Right ventricle myocardium inferior (tissue), 1 donor: ENCODE measurements at regions not wholly inside any gene's neighbourhood (a gene's known extent, or its start where the extent isn't known, plus 50 kb on each side); places are given as distances from the start of the nearest gene placed in this dataset.

Source experiments
- ATAC-seq: fragments of 200-7000 bp; cut with Tn5 transposase; one replicate; pipeline ENCODE4 v1.9.1; 2020; ENCODE audit warnings: mild to moderate bottlenecking, moderate library complexity
- DNase-seq: peaks from one replicate; pipeline ENCODE4 v3.0.0; 2021; ENCODE audit errors: missing footprints
- intact Hi-C: fragments of 100-400 bp; cut with DNase I; formaldehyde crosslinking; loops from one replicate; pipeline ENCODE4 v1.11.0; 2022
- donor health status: DM: no; HTN: yes; CAD: no; lungs with severe emphysema.

- ATAC-seq, result no peak
- intact Hi-C loops, result no loop called here
- no peak for DNase-seq
These were observed 292.8 kb upstream of the ARSJ start for GRCh38 chr4:114272226-114272625.

- DNase-seq (no peak), ATAC-seq (no peak)
- intact Hi-C loops, result no loop called here
These were observed 293.8 kb upstream of the ARSJ start for GRCh38 chr4:114273238-114273637.

DNA sequence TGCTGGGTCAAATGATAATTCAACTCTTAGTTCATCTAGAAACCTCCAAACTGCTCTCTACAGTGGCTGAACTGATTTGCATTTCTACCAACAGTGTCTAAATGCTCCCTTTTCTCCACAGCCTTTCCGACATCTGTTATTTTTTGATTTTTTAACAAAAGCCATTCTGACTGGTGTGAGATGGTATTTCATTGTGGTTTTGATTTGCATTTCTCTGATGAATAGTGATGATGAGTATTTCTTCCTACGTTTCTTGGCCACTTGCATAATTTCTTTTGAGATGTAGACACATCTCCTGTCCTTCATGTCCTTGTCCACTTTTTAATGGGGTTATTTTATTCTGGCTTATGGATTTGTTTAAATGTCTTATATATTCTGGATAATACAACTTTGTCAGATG lies 298.2 kb upstream of the ARSJ start:
- DNase-seq, result no peak
- intact Hi-C loops, result no loop called here
- ATAC-seq, result no peak

GRCh38 chr4:114279066-114279465 lies 299.6 kb upstream of the ARSJ start:
- ATAC-seq (no peak), DNase-seq (no peak)
- intact Hi-C loops, result no loop called here

DNA sequence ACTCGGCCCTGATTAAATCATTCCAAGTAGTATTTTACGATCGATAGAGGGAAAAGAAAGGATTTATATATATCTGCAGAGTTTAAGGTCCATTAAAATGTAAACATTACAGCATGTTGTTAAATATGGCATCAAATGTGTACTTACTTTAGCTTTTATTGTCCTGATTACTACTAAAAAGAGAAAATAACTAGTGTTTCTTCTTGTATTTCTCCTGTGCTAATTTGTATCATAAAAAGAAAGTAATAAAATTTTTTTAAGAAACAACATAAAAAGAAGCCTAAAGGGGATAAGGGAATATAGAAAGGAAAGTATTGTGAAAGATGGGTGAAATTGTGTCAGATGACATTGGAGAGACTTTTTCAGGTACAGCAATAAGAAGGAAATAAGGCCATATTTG lies 300.3 kb upstream of the ARSJ start:
- intact Hi-C loops, result no loop called here
- ATAC-seq (no peak), DNase-seq (no peak)

DNA sequence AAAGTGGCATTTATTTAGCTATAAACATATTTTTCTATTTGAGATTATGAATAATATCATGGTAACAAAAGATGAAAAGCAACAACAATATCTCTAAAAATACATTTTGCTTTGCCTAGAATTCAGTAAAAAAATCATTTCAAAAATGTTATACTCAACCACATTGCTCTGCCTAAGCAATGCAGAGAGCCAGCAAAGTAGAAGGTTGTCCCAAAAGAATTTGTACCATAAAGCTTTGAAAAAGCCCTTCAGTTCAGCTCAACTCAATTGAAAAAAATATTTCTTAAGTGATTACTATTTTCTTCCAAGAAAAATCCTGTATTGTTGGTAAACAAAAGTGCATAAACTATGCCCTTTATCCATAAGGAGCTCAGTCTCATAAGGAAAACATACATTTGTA lies 301.2 kb upstream of the ARSJ start:
- DNase-seq, result no peak
- intact Hi-C loops, result no loop called here

DNA sequence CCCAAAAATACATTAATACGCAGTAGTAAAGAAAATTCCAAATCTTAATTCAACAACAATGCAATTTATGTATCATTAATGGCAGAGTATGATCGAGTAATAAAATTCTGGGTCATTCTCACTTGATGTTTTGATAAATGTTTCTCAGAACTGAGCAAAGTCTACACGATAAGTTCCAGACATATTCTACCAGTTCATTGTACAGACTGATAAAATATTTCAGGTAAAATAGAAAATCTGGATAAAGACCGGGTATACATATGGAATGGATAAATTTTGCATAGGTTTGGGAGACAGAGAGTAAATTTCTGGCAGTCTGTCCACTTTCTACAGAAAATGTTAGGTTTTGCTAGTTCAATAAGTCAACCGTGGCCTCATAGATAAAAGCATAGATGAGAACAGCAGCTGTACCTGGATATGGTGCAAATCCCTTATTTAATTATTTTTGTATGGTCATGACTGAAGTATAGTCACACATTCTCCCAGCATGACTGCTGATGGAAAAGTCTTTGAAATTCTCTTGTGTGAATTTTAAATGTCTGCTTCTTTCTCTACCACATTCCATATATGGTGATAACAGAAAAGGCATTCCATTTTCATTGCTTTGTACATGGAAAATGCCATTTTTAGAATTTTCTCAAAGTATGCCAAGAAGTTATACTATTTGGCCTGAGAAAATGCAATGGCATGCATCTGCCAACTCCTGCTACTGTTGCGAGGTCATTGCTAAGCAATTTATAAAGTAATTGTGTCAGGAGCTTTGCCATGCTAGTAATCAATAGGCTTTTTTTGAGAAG lies 301.9 kb upstream of the ARSJ start:
- intact Hi-C loops, result no loop called here
- ATAC-seq, result no peak

More for the DNA sequence above, 301.2 kb upstream of the ARSJ start:
- ATAC-seq, result no peak

DNA sequence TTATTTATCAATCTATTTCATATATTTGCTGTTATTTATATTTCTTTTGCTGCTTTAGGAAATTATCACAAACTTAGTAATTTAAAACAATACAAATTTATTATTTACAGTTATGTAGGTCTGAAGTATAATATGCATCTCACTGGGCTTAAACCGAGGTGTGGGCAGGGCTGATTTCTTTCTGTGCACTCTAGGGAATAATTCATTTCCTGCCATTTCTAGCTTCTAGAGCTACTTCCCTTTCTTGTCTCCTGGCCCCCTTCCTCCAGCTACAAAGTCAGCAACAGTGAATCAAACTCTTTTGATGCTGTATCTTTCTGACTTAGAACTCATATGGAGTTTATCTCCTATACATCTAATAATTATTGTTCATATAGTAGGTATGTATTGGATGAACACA lies 303.5 kb upstream of the ARSJ start:
- ATAC-seq (no peak), DNase-seq (no peak)
- intact Hi-C loops, result no loop called here

More for the DNA sequence above, 301.9 kb upstream of the ARSJ start:
- DNase-seq, result no peak

DNA sequence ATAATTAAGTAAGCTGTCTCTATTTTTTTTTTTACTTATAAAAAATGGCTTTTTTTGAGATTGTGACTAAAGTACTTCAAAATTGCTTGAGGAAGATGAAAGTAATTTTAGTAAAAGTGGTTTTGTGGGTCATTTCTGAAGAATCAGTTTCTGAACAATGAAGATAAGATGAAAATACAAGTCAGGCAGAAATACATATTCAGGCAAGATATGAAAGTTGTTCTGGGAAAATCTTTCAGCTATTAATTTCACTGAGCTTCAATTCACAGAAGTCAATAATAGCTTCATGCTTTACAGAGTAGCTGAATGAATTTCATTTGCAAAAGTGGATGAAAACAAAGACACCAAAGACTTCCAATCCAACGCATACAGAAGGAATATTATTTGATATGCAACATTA lies 305.2 kb upstream of the ARSJ start:
- no peak for ATAC-seq
- DNase-seq, result no peak
- intact Hi-C loops, result no loop called here

- intact Hi-C loops, result no loop called here
- ATAC-seq (no peak), DNase-seq (no peak)
These were observed 306.9 kb upstream of the ARSJ start for GRCh38 chr4:114286262-114286810.

DNA sequence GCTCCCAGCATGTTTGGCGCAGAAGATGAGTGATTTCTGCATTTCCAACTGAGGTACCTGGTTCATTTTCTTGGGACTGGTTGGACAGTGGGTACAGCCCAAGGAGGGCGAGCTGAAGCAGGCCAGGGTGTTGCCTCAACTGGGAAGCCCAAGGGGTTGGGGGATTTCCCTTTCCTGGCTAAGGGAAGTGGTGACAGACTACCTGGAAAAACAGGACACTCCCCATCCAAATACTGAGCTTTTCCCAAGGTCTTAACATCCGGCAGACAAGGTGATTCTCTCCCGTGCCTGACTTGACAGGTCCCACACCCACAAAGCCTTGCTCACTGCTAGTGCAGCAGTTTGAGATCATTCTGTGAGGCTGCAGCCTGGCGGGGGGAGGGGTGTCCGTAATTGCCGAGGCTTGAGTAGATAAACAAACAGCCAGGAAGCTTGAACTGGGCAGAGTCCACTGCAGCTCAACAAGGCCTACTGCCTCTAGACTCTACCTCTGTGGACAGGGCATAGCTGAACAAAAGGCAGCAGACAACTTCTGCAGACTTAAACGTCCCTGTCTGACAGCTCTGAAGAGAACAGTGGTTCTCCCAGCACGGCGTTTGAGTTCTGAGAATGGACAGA lies 307.7 kb upstream of the ARSJ start:
- intact Hi-C loops, result no loop called here

DNA sequence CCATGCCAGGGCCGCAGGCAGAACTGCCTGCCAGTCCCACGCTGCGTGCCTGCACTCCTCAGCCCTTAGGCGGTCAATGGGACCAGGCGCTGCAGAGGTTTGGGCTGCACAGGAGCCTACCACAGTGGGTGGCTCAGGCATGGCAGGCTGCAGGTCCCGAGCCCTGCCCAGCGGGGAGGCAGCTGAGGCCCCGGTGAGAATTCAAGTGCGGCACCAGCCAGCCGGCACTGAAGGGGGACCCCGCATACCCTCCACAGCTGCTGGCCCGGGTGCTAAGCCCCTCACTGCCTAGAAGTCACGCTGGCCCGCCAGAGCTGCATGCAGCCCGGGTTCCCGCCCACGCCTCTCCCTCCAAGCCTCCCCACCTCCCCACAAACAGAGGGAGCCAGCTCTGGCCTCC lies 302.5 kb upstream of the UGT8 start:
- intact Hi-C loops, result no loop called here
- DNase-seq (peak; percentile 55), ATAC-seq (no peak)

More for the DNA sequence above, 307.7 kb upstream of the ARSJ start:
- no peak for ATAC-seq
- no peak for DNase-seq

- no peak for DNase-seq
- no peak for ATAC-seq
- intact Hi-C loops, result no loop called here
These were observed 296.1 kb upstream of the UGT8 start for GRCh38 chr4:114302472-114302871.

DNA sequence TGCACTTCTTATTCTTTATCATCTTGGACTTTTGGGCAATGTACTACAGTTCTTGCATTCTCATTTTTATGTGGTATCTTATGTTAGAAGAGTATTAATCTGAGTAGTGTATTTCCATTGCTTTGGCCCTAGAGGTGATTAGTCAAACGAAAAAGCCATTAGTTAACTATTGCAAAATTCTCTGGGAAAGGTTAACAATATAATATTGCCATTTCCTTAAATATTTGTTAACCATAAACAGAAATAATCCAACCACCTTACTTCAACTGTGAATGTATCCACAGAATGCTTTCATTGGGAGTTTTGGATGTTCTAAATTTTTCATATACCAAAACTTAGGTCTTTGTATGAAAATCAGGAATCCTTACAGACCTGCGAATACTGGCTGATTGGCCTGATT lies 294.6 kb upstream of the UGT8 start:
- DNase-seq (no peak), ATAC-seq (no peak)
- intact Hi-C loops, result no loop called here

DNA sequence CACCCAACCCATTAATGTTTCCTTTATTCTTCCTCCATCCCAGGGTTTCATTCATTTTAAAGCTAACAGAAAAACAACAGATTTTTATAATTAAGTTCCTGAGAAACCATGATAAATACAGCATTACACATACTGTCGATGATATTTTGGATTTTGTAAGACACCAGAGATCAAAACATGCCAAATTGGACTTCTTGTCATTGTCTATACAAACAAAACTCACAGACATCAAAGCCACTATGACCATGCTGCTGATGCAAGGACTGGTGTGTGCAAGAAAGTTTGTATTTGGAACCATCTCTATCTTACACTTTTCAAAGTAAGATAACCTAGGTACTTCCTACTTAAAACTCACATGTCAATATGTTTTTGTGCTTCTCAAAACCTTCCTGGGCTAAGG lies 294.0 kb upstream of the UGT8 start:
- no peak for ATAC-seq
- intact Hi-C loops, result no loop called here

GRCh38 chr4:114306946-114307345 lies 291.7 kb upstream of the UGT8 start:
- ATAC-seq (no peak), DNase-seq (no peak)
- intact Hi-C loops, result no loop called here

More for the DNA sequence above, 294.0 kb upstream of the UGT8 start:
- no peak for DNase-seq

DNA sequence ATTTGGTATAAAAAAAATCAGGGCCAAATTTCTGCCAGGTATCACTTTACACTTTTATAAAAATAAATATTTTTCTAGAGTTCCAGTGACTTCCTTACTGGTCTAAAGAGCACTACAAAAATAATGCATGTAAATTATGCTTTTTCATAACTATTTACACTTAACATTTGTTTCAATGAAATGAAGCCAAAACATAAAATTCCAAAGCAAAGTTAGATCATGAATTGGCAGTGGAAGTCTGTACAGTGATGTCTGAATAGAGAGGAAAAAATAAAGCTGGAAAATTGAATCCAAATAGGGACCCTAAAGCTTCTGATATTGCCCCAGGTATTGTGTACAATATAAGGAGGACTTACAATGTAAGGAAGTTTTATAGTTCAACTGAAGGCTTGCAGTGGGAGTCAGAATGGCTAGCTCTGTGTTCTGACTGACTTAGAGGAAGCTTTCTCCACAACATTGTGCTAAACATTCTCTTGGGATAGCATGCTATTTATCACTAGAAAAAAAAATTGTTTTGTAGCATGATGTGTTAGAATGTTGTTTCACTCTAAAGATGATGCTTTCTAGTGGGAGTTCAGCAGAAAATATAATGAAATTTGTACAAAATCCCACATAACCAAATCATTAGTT lies 288.2 kb upstream of the UGT8 start:
- ATAC-seq, result no peak
- DNase-seq, result no peak
- intact Hi-C loops, result no loop called here

DNA sequence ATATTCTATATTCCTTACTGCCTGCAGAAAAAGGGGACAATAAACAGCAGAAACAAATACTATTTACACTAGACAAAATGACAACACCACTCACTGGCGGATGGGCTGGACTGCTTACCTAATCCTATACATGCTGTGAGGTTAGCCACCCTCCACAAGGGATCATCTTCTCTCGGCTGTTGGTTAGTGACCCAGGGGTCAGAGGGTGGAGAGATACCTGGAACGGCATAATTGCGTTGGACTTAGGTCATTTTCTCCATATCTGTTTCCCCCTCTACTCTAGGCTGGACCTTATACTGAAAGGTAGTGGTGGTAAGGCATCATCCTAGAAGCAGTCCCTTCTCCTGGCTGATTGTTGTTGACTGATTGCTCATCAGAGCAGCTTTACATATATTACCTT lies 286.8 kb upstream of the UGT8 start:
- DNase-seq (no peak), ATAC-seq (no peak)
- intact Hi-C loops, result no loop called here

DNA sequence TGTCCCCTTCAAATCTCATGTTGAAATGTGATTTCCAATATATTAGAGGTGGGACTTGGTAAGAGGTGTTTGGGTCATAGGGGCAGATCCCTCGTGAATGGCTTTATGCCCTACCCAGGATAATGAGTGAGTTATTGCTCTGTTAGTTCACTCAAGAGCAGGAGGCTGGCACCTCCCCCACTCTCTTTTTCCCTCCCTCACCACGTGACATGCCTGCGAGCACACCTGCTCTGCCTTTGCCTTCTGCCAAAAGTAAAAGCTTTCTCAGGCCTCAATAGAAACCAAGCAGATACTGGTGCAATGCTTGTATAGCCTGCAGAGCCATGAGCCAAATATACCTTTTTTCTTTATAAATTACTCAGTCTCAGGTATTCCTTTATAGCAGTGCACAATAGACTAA lies 286.3 kb upstream of the UGT8 start:
- intact Hi-C loops, result no loop called here
- DNase-seq (no peak), ATAC-seq (no peak)

DNA sequence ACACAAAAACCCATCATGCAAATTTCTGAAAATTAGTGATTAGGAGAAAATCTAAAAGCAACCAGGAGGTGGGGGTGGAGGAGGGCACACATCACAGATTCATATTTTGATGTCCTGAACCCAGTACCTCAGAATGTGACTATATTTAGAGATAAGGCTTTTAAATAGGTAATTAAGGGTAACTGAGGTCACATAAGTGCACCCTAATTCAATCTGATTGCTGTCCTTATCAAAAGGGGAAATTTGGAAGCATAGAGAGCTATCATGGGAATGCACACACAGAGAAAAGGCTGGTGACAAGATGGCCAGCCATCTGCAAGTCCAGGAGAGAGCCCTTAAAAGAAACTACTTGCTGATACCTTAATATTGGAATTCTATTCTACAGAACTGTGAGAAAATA lies 281.8 kb upstream of the UGT8 start:
- DNase-seq (no peak), ATAC-seq (no peak)
- intact Hi-C loops, result no loop called here
